ENCODE measurements at regions not wholly inside any gene's neighbourhood (a gene's known extent, or its start where the extent isn't known, plus 50 kb on each side); places are given as distances from the start of the nearest gene placed in this dataset.

GRCh38 chr3:56998076-56998529 lies 62.4 kb upstream of the SPATA12 start:
- no peak for ATAC-seq (ENCODE audit: insufficient read depth, low read depth)
- no peak overlapping the region for H3K4me3 ChIP-seq (ENCODE audit: low read depth in 1 of 2, low read length in 2 of 2)
- H3K4me1 ChIP-seq (ENCODE audit: insufficient read depth, low read length) = no peaks in the 10 kb centered on the region
- H4K20me1 ChIP-seq (ENCODE audit: insufficient read depth, low read length) = no peaks in the 10 kb centered on the region
- no peaks in the 10 kb centered on the region for H3K9me3 ChIP-seq (ENCODE audit: insufficient read depth, low read length, severe bottlenecking)
- no peak for DNase-seq
- H2AFZ ChIP-seq (ENCODE audit: low read depth, low read length) = no peak overlapping the region
- H3K9ac ChIP-seq (ENCODE audit: low read depth, low read length) = no peak overlapping the region
- no peaks in the 10 kb centered on the region for H3K27me3 ChIP-seq (ENCODE audit: insufficient read depth, low read length, poor library complexity)
- no peak overlapping the region for H3K4me2 ChIP-seq (ENCODE audit: insufficient read depth, low read length)
- TF ChIP-seq CTCF (IDR thresholded peaks at IDR 0.05; ENCODE audit: borderline replicate concordance, extremely low read depth, low read length, poor library complexity, severe bottlenecking) = no peak
- no peak for TF ChIP-seq EZH2 (IDR thresholded peaks at IDR 0.05; ENCODE audit: borderline replicate concordance, low read depth, low read length, severe bottlenecking)
- H3K27ac ChIP-seq (ENCODE audit: low read length) = no peak overlapping the region
- no peaks in the 10 kb centered on the region for H3K36me3 ChIP-seq (ENCODE audit: insufficient read depth, low read length)
- H3K79me2 ChIP-seq (ENCODE audit: insufficient read depth, low read length) = no peaks in the 10 kb centered on the region

- Histone ChIP-seq H3K27ac (ENCODE audit: low read length) (no peak overlapping the region), H2AFZ (ENCODE audit: low read depth, low read length) (no peak overlapping the region), H3K4me1 (ENCODE audit: insufficient read depth, low read length) (no peaks in the 10 kb centered on the region), H3K9ac (ENCODE audit: low read depth, low read length) (no peak overlapping the region), H3K79me2 (ENCODE audit: insufficient read depth, low read length) (no peaks in the 10 kb centered on the region), H3K4me3 (ENCODE audit: low read depth in 1 of 2, low read length in 2 of 2) (no peak overlapping the region), H3K36me3 (ENCODE audit: insufficient read depth, low read length) (no peaks in the 10 kb centered on the region), H3K27me3 (ENCODE audit: insufficient read depth, low read length, poor library complexity) (no peaks in the 10 kb centered on the region), H4K20me1 (ENCODE audit: insufficient read depth, low read length) (no peaks in the 10 kb centered on the region), H3K4me2 (ENCODE audit: insufficient read depth, low read length) (no peak overlapping the region), H3K9me3 (ENCODE audit: insufficient read depth, low read length, severe bottlenecking) (no peaks in the 10 kb centered on the region)
- no peak for TF ChIP-seq CTCF (IDR thresholded peaks at IDR 0.05; ENCODE audit: borderline replicate concordance, extremely low read depth, low read length, poor library complexity, severe bottlenecking)
- no peak for TF ChIP-seq EZH2 (IDR thresholded peaks at IDR 0.05; ENCODE audit: borderline replicate concordance, low read depth, low read length, severe bottlenecking)
- no peak for ATAC-seq (ENCODE audit: insufficient read depth, low read depth)
- no peak for DNase-seq
These were observed 62.8 kb upstream of the SPATA12 start for GRCh38 chr3:56997675-56998074.

GRCh38 chr3:56997041-56997440 lies 63.4 kb upstream of the SPATA12 start:
- H4K20me1 ChIP-seq (ENCODE audit: insufficient read depth, low read length) = no peaks in the 10 kb centered on the region
- ATAC-seq (ENCODE audit: insufficient read depth, low read depth) = no peak
- no peak overlapping the region for H2AFZ ChIP-seq (ENCODE audit: low read depth, low read length)

More at GRCh38 chr3:56997041-56997440, 63.4 kb upstream of the SPATA12 start:
- no peak overlapping the region for H3K4me2 ChIP-seq (ENCODE audit: insufficient read depth, low read length)
- H3K27ac ChIP-seq (ENCODE audit: low read length) = no peak overlapping the region
- no peak for DNase-seq
- H3K36me3 ChIP-seq (ENCODE audit: insufficient read depth, low read length) = no peaks in the 10 kb centered on the region
- H3K9ac ChIP-seq (ENCODE audit: low read depth, low read length) = no peak overlapping the region
- H3K4me1 ChIP-seq (ENCODE audit: insufficient read depth, low read length) = no peaks in the 10 kb centered on the region
- H3K9me3 ChIP-seq (ENCODE audit: insufficient read depth, low read length, severe bottlenecking) = no peaks in the 10 kb centered on the region
- H3K79me2 ChIP-seq (ENCODE audit: insufficient read depth, low read length) = no peaks in the 10 kb centered on the region
- TF ChIP-seq CTCF (IDR thresholded peaks at IDR 0.05; ENCODE audit: borderline replicate concordance, extremely low read depth, low read length, poor library complexity, severe bottlenecking) (no peak), EZH2 (IDR thresholded peaks at IDR 0.05; ENCODE audit: borderline replicate concordance, low read depth, low read length, severe bottlenecking) (no peak)
- no peak overlapping the region for H3K4me3 ChIP-seq (ENCODE audit: low read depth in 1 of 2, low read length in 2 of 2)
- H3K27me3 ChIP-seq (ENCODE audit: insufficient read depth, low read length, poor library complexity) = no peaks in the 10 kb centered on the region
